Transverse colon (tissue), 4 donors: ENCODE measurements at regions not wholly inside any gene's neighbourhood (a gene's known extent, or its start where the extent isn't known, plus 50 kb on each side); places are given as distances from the start of the nearest gene placed in this dataset.

Experiments
- CTCF ChIP-seq, 5 experiments: fragments of 200-600 bp in 3 of 5; fragments of 450-650 bp in 2 of 5; sonication (generic) in 3 of 5; IDR thresholded peaks; 1 replicate in 2 of 5; 2 replicates in 3 of 5; pipeline ENCODE4 v1.5.1; 2016 to 2017; ENCODE audit warnings: antibody characterized with exemption in 5 of 5, inconsistent platforms in 3 of 5, mild to moderate bottlenecking in 2 of 5, moderate library complexity in 1 of 5
- EP300 ChIP-seq: sonication (generic); formaldehyde crosslinking; IDR thresholded peaks from one replicate; pipeline ENCODE4 v1.6.1; 2017; ENCODE audit warnings: antibody characterized with exemption, low read depth
- POLR2A ChIP-seq: fragments of 450-650 bp; IDR thresholded peaks from one replicate; pipeline ENCODE4 v1.6.1; 2016; ENCODE audit warnings: antibody characterized with exemption, mild to moderate bottlenecking, moderate library complexity
- POLR2AphosphoS5 ChIP-seq, 3 donors: sonication (generic); formaldehyde crosslinking; IDR thresholded peaks; one replicate each; pipeline ENCODE4 v1.6.1; 2016; ENCODE audit warnings: antibody characterized with exemption in 3 of 3

GRCh38 chr4:144213371-144213770 is 72.9 kb upstream of the GYPA start:
- no peak for TF ChIP-seq CTCF (IDR thresholded peaks at IDR 0.05)
- no peak for TF ChIP-seq POLR2A
- TF ChIP-seq POLR2AphosphoS5 (IDR thresholded peaks at IDR 0.05): no peak
- no peak for TF ChIP-seq EP300
